ENCODE measurements at regions not wholly inside any gene's neighbourhood (a gene's known extent, or its start where the extent isn't known, plus 50 kb on each side); places are given as distances from the start of the nearest gene placed in this dataset.

- Histone ChIP-seq H3K27ac (no peak overlapping the region), H3K27me3 (no peaks in the 10 kb centered on the region), H3K36me3 (no peaks in the 10 kb centered on the region), H3K4me1 (ENCODE audit: low read depth) (peaks cover 5% of the 10 kb centered on the region), H3K4me3 (no peak overlapping the region), H3K9me3 (ENCODE audit: low read depth) (no peaks in the 10 kb centered on the region)
- no peak for DNase-seq (ENCODE audit: low read depth in 1 of 2, low spot score in 1 of 2)
- TF ChIP-seq, protein P1, sequence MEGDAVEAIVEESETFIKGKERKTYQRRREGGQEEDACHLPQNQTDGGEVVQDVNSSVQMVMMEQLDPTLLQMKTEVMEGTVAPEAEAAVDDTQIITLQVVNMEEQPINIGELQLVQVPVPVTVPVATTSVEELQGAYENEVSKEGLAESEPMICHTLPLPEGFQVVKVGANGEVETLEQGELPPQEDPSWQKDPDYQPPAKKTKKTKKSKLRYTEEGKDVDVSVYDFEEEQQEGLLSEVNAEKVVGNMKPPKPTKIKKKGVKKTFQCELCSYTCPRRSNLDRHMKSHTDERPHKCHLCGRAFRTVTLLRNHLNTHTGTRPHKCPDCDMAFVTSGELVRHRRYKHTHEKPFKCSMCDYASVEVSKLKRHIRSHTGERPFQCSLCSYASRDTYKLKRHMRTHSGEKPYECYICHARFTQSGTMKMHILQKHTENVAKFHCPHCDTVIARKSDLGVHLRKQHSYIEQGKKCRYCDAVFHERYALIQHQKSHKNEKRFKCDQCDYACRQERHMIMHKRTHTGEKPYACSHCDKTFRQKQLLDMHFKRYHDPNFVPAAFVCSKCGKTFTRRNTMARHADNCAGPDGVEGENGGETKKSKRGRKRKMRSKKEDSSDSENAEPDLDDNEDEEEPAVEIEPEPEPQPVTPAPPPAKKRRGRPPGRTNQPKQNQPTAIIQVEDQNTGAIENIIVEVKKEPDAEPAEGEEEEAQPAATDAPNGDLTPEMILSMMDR (IDR thresholded peaks at IDR 0.05; ENCODE audit: low read depth, low read length) = no peak
These were observed 100.0 kb upstream of the ALDH1B1 start for GRCh38 chr9:38292480-38292879.

GRCh38 chr9:38289866-38290245, 102.6 kb upstream of the ALDH1B1 start:
- DNase-seq (ENCODE audit: low read depth in 1 of 2, low spot score in 1 of 2) = no peak
- peaks cover 5% of the 10 kb centered on the region for H3K4me1 ChIP-seq (ENCODE audit: low read depth)
- TF ChIP-seq, protein P1 (IDR thresholded peaks at IDR 0.05; ENCODE audit: low read depth, low read length) = no peak
- no peaks in the 10 kb centered on the region for H3K36me3 ChIP-seq
- no peaks in the 10 kb centered on the region for H3K27me3 ChIP-seq
- H3K27ac ChIP-seq = no peak overlapping the region
- H3K9me3 ChIP-seq (ENCODE audit: low read depth) = no peaks in the 10 kb centered on the region
- H3K4me3 ChIP-seq = no peak overlapping the region

DNA sequence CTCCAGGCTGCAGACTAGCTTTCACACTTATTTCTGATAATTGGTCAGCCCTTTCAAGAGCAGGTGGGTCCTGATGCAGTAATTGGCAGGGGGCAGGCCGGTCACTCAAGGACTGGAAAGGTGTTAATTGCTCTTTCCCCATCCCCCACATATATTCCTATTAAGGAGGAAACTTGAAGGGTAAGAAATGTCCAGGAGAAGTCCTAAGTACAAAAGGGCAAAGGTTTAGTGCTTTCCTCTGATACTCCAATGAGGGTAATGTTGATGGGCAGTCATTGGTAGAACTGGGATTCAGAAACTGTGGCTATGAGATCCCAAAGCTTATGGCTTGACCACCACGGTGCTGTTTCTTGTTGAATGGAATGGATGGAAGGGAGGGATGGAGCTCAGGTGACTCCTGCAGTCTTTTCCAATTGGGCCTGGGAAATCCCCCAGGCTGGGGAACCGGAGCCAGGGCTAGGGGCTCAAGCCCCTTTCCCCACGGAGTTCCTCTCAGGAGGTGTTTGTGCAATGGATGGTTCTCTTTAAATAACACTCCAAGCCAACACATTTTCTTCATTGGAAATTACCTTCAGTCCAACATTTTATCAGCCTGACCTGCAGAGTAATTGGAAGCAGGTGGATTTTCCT, 103.2 kb upstream of the ALDH1B1 start:
- H3K27ac ChIP-seq = no peak overlapping the region
- DNase-seq (ENCODE audit: low read depth in 1 of 2, low spot score in 1 of 2) = no peak
- no peaks in the 10 kb centered on the region for H3K36me3 ChIP-seq
- TF ChIP-seq, protein P1 (IDR thresholded peaks at IDR 0.05; ENCODE audit: low read depth, low read length) = no peak
- H3K4me3 ChIP-seq = no peak overlapping the region
- no peaks in the 10 kb centered on the region for H3K9me3 ChIP-seq (ENCODE audit: low read depth)
- H3K27me3 ChIP-seq = no peaks in the 10 kb centered on the region
- peaks cover 5% of the 10 kb centered on the region for H3K4me1 ChIP-seq (ENCODE audit: low read depth)

DNA sequence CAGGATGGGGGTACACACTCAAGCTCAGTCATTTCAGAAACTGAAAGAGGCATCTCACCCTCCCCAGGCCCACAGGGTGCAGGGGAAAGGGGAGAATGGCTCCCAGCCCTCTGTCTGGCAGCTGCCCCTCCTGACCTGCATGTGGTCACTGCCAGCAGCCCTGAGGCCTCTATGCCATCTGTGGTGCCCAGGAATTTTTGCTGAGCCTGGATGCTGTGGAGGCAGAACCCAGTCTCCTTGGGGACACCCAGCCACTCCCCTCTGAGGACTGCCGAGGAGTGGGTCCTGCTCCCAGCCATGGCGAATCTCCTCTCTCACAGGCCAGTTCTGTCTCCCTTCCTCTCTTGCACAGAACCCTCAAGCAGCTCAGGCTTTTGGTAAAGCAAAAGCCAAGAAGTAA, 104.0 kb upstream of the ALDH1B1 start:
- TF ChIP-seq, protein P1 (IDR thresholded peaks at IDR 0.05; ENCODE audit: low read depth, low read length) = no peak
- no peak for DNase-seq (ENCODE audit: low read depth in 1 of 2, low spot score in 1 of 2)
- Histone ChIP-seq H3K36me3 (no peaks in the 10 kb centered on the region), H3K4me1 (ENCODE audit: low read depth) (no peaks in the 10 kb centered on the region), H3K27ac (no peak overlapping the region), H3K9me3 (ENCODE audit: low read depth) (no peaks in the 10 kb centered on the region), H3K4me3 (no peak overlapping the region), H3K27me3 (no peaks in the 10 kb centered on the region)

- TF ChIP-seq, protein P1 (IDR thresholded peaks at IDR 0.05; ENCODE audit: low read depth, low read length) = no peak
- H3K4me3 ChIP-seq = no peak overlapping the region
- DNase-seq (ENCODE audit: low read depth in 1 of 2, low spot score in 1 of 2) = no peak
- no peaks in the 10 kb centered on the region for H3K36me3 ChIP-seq
- no peak overlapping the region for H3K27ac ChIP-seq
- no peaks in the 10 kb centered on the region for H3K27me3 ChIP-seq
- H3K4me1 ChIP-seq (ENCODE audit: low read depth) = no peaks in the 10 kb centered on the region
- H3K9me3 ChIP-seq (ENCODE audit: low read depth) = no peaks in the 10 kb centered on the region
These were observed 105.0 kb upstream of the ALDH1B1 start for GRCh38 chr9:38287420-38287985.
